GM12891 (cell line): ENCODE measurements at regions not wholly inside any gene's neighbourhood (a gene's known extent, or its start where the extent isn't known, plus 50 kb on each side); places are given as distances from the start of the nearest gene placed in this dataset.

Source experiments
- POLR2A ChIP-seq: IDR thresholded peaks from 2 replicates; pipeline ENCODE4 v1.6.1; 2011; ENCODE audit warnings: low read depth, low read length, control low read depth
- POLR2AphosphoS5 ChIP-seq: IDR thresholded peaks from 2 replicates; pipeline ENCODE4 v1.6.1; 2011; ENCODE audit warnings: low read depth, low read length, control low read depth
- TAF1 ChIP-seq: IDR thresholded peaks from 2 replicates; pipeline ENCODE4 v1.6.1; 2011; ENCODE audit warnings: low read depth, low read length, control low read depth

DNA sequence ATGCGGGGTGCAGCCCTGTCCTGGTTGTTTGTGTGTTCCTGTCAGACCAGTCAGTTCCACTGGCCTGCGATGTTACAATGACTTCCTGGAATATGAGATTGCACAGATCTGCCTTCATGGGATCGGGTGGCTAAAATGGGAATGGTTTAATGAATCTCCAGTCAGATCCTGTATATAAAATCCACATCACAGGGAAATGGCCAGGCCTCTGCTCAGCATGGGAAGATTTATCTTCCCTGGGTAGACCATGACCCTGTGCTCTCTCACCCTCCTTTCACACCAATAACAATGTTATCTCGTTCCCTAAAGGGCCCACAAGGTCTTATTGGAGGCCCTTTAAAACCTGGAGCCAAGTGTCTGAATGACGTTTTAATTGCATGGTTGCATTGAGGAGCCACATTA is 307.4 kb downstream of the RAB28 start:
- no peak for TF ChIP-seq POLR2A
- no peak for TF ChIP-seq TAF1
- TF ChIP-seq POLR2AphosphoS5: no peak
